Stimulated activated naive CD4-positive, alpha-beta T cell treated with Interleukin-2 at 50 U/mL for 16 hours (primary cell): ENCODE measurements at regions not wholly inside any gene's neighbourhood (a gene's known extent, or its start where the extent isn't known, plus 50 kb on each side); places are given as distances from the start of the nearest gene placed in this dataset.

Source experiments
- DNase-seq: peaks from one replicate; lab custom pipeline; 2025; lab: John Stamatoyannopoulos, UW

DNA sequence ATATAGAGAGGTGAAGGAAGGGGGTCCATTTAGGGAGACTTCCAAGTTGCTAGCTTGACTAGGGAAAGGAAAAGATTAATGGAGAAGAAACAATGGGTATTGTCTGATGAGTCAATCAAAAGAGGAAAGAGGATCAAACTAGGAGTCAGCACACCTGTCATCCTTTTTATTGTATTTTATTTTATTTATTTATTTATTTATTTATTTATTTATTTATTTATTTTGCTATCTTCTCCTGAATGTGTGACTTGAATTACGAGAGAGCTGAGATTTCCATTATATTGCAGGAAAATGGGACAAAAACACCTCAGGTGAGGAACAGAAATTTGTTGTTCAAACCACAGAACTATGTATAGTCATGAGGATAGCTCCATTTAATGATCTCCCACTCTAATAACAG is 58.9 kb downstream of the NUDT11 start:
- no peak for DNase-seq

DNA sequence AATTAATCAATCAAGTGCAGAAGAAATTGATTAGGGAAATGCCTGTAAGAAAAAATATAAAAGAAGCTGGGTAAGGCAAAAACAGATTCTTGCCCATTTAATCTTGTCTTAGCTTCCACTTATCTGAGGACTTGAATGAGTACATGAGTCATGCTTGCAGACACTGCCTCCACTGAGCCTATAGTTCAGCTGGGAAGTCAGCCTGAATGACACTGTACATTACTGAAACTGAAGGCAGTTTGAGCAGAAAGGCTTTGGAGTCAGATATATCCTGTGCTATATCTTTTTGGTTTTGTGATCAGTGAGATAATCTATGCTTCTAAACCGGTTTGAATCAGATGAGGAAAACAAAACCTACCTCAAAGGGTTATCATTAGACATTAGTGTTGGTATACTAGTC is 61.3 kb downstream of the NUDT11 start:
- no peak for DNase-seq

DNA sequence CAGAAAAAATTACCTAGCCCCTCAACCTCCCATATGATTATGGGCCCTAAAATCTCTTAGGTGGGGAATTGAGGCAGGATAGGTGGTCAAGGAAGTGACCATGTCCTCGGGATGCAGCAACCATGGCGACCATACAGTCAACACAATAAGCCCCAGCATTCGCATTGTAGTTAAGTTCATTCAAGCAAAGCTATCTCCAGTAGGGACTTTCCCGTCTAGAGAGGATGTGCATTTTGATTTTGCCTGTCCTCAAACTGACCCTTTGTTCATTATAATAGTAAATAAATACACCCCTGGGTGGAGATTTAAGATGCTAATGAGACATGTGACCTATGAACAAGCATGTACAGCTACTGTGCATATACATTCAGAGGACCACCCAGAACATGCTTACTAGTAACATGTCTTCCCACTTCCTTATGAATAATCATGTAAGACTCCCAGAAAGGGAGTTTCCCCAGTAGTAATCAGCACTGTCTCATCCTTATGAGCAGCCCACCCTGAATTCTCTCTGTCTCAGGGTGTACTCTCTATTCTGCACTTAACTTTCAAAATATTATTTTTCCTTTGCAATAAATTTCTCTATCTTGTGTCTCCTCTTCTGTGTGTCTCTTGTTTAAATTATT is 74.3 kb downstream of the NUDT11 start:
- no peak for DNase-seq

DNA sequence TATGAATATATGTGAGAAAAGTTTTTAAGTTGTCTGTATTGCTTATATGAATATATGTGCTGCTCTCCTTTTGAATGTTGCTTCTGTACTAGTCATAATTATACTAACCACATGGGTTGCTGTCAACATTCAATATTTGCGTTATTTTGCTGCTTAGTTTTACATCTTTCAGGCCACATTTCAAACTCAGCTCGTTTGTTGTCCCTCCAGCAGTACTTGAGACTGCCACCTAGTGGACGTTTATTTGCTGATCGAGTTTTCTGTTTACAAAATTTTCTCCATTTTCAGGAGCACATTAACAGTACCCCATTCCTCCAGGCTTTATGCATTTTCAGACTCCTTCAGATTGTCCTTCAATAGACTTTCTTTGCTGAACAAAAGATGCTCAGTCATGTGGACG is 75.8 kb downstream of the NUDT11 start:
- no peak for DNase-seq

DNA sequence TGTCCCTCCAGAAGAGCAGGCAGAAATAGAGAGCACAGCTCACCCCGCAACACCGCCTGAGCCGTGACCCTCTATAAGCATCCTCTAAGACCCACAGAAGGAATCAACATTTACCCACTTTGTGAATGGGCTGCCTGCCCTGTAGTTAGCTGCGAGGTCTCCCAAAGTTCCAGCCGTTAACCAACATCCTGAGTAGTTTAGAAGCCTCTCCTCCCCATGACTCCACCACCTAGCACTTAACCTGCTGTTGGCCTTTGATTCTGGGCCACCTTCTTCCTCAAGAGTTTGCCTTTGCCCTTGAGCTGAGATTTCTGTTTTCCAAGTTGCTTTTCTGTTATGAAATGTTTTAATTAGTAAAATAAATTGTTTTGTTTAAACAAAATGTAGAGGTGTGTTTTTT is 75.8 kb downstream of the NUDT10 start:
- DNase-seq: no peak

DNA sequence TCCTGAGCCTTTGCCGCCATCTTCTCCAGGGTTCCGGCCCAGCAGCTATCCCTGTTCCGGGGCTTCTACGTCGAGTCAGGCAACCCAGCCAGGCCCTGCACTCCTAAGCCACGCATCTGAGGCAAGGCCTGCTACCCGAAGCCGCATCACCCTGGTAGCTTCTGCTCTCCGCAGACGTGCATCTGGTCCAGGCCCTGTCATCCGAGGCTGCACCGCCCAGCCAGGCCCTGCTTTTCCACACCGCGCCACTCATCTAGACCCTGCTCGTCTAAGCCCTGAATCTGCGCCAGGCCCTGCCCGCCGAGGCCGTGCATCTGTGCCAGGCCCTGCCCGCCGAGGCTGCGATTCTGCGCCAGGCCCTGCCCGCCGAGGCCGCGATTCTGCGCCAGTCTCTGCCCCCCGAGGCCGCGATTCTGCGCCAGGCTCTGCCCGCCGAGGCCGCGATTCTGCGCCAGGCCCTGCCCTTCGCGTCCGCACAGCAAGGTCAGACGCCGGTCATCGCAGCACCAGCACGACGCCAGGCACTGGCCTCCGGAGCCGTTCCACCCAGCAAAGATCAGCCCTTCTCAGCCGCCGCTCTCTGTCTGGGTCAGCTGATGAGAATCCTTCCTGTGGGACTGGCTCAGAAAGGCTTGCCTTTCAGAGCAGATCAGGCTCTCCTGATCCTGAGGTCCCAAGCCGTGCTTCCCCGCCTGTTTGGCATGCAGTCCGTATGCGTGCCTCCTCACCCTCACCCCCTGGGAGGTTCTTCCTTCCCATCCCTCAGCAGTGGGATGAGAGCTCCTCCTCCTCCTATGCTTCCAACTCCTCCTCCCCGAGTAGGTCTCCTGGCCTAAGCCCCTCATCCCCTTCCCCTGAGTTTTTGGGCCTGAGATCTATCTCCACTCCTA is 75.1 kb downstream of the NUDT10 start:
- DNase-seq: no peak

DNA sequence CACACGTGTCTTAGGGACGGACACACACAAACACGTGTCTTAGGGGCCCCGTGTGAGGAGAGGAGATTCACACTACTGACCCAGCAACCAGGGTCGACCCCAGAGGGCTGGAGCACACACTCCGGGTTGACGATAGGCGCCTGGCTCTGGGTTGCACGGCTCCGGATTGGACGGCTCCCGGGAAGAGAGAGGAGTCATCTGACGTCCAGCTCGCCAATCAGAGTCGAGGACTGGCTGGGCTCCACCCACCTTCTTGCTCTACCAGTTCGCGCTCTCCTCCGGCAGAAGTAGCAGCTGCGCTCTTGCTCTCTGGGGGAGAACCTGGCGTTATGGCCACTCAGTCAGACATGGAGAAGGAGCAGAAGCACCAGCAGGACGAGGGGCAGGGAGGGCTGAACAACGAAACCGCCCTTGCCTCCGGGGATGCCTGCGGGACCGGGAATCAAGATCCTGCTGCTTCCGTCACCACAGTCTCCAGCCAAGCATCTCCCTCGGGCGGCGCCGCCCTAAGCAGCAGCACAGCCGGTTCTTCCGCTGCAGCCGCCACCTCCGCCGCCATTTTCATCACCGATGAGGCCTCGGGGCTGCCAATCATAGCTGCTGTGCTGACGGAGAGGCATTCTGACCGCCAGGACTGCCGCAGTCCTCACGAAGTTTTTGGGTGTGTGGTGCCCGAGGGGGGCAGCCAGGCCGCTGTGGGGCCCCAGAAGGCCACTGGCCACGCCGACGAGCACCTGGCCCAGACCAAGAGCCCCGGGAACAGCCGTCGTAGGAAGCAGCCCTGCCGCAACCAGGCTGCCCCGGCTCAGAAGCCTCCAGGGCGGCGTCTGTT is 74.3 kb downstream of the NUDT10 start:
- DNase-seq: no peak

DNA sequence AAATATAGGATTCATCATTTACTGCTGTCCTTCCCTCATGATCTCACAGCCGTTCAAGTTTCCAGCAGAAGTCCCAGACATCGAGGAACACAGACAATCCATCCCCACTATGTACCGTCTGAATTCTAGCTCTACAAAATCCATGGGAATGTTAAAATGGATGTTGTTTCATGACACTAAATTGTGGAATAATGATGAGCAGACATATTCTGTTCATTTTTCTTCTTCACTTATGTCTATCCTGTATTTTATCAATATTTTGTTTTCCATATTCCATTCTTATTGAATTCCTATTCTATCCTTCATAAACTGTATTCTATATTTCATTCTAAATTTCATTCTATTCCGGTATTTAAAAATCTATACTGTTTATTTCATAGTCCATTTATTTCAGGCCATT is 71.8 kb downstream of the NUDT10 start:
- no peak for DNase-seq

DNA sequence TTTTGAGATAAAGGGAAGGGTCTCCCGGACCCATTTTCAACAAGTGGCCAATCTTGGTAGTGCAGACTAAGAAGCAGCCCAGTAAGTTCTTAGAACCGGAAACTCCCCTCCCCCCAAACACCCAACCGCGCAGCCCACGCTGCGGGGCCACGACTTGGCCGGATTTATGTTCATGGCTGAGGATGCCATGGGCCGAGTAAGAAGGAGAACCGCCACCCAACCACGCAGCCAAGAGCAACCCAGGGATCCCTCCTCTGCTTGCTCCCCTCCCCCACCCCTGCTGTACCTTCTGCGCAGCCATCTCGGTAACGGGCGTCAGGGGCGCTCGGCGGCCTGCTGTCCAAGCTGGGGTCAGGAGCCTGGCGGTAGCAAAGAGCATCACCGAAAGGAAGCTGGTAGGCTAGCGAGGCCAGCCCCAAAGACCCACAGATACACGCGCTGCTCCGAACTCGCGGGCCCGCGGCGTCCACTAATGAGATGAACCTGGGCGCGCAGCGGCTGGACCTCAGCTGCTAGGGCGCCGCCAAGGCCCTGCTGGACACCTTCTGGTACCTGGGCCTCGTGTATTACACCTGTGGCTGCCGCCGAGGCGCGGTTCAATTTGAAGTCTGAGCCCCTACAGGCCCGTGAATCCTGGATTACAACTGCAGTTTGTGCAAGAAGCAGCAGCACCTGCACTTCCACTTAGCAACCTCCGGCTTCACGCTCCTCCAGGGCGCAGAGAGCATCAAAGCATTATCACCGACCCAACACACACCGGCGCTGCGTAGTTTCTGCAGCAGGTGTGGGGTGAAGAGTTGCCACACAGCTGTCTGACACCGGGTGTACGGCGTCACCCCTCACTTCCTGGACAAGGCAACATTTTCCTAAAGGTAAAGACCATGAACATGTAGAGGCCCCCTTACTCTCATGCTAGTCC is 63.4 kb downstream of the NUDT10 start:
- peak; percentile 26 for DNase-seq

DNA sequence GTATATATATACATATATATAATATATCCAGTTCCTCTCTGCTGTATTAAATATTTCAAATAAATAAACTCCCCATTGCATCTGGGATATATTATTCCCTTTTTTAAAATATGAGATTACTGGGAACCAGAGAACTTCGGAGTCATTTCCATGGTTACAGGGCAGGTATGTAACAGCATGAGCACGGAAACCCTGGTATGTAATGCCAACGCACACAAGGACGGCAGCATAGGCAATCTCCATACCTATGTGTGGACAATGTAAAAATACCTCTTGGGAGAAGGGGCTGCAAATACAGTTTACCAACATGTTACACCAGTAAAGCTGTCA is 62.8 kb downstream of the NUDT10 start:
- DNase-seq: no peak
